NCI-H2081 treated with DMSO at 0.1 percent for 48 hours (cell line): ENCODE measurements at regions not wholly inside any gene's neighbourhood (a gene's known extent, or its start where the extent isn't known, plus 50 kb on each side); places are given as distances from the start of the nearest gene placed in this dataset.
"Not testable (repeated sequence)": the region's sequence is repeated elsewhere in the genome, so short reads cannot be mapped to it uniquely, and the experiment has no call there.

Experiments used
- DNase-seq: peaks from one replicate; lab custom pipeline; 2025; lab: John Stamatoyannopoulos, UW

DNA sequence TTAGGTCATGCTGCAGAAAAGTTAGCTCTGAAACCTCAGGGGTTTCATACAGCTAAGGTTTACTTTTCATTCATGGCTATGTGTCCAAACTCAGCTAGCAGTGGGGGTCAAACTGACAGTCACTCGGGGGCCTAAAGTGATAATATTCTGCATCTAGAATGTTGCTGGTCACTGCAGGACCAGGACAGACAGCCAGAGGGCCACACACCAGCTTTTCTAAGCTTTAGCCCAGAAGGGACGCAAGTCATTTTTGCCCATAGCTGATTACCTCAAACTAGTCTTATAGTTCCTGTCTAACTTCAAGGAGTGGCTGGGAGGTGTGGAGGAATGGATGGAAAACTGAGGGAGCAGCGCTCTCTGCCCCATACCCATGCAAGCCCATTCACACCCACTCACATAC is 163.0 kb upstream of the NLRP1 start:
- no peak for DNase-seq

DNA sequence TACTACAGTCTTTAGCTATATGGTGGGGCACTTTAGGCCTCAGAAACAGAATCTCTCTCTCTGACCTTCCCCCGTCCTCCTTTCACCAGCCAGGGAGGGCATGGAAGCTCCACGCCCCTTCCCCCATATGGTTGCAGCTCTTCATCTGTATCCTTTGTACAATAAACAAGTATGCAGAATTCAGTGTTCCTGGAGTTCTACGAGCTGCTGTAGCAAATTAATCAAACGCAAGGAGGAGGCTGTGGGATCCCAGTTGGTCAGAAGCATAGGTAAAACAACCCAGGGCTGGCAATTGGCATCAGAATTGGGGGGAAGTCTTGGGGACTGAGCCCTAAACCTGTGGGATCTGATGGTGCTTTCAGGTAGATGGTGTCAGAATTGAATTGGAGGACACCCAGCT is 163.7 kb upstream of the NLRP1 start:
- no peak for DNase-seq

DNA sequence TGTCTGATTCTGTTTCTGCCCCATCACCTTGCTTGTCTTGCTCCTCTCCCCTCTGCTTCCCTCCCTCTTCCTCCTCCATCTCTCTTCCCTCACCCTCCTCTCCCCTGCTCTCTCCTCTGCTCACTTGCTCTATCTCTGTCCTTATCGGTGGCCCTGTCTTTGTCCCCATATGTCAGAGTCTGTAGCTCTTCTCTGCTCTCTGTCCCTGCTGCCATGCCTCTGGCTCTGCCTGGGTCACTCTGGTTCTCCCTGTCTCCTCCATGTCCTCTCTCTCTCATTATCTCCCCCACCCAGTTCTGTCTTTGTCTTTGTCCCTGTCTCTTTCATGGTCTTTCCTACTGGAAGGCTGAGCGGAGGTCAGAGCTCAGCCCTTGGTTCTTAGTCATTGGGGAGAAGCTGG is 169.1 kb upstream of the NLRP1 start:
- no peak for DNase-seq

DNA sequence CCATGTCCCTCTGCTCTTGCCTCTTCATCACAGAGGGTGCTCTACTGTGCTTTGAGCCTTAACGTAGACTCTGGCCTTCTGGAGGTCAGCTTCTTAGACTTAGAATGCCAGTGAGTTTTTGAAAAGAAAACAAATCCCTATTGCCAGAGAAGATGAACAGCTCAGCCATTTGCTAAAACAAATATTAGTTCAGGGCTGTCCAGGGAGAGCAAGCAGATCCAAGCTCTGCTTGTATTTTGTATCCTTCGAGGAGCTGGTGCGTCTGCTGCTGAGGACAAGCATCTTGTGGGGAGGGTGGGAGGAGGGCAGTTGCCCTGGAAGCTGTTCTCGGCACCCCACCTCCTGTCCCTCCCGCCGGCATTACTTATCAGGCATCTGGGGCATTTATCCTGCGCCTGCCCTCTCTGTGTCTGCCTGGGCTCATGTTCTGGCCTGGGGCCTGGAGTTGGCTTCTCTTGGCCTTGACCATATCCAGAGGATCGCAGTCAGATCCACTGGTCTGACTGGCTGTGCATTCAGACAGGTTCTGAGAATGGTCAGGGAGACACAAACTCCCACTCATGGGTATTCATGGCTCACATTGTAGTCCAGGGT is 173.1 kb upstream of the NLRP1 start:
- DNase-seq, result no peak

DNA sequence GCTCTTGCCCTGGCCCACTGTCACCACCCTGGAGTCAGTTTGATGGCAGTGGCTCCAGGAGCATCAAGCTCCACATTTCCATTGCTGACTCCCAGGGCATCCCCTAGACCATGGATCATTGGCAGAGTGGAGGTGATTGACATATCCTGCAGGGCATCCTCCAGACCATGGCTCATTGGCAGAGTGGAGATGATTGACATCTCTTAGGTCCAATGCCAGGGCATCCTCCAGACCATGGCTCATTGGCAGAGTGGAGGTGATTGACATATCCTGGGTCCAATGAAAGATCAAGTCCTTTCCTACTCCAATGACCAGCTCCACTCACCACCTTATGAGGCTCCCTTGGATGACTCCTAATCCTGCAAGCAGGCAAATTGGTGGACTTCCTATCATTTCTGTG is 174.3 kb upstream of the NLRP1 start:
- DNase-seq, result no peak

DNA sequence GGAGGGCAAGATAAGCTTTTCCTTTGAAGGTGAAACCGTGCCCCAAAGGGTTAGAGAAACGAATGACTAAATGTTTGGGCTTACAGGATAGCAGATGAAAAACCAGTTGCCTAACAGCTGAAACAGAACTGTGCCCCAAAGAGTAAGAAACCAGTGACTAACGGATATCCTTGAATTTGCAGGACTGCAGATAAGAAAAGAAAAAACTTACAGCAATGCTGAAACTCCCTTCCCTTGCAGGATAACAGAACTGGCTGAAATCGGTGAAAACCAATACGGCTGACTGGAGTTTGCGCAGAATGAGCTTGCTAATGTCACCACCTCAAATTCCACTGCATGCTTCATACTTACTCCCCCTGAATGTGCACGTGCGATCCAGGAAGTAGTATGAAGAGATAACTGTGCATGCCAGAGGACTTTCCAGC is 175.2 kb upstream of the NLRP1 start:
- no peak for DNase-seq

DNA sequence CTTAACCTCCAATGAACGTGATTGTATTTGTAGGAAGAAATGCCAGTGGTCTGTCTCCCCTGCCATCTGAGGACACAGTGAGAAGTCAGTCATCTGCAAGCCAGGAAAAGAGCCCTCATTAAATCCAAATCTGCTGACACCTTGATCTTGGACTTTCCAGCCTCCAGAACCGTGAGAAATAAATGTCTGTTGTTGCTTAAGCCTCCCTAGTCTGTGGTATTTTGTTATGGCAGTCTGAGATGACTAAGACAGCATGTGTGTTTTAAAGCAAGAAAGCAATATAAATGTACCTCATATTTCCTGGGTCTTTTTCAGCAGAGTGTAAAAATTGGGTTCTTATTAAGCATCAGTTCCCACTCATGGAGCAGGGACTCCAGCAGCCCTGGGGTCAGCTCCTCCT is 177.9 kb upstream of the NLRP1 start:
- no peak for DNase-seq

DNA sequence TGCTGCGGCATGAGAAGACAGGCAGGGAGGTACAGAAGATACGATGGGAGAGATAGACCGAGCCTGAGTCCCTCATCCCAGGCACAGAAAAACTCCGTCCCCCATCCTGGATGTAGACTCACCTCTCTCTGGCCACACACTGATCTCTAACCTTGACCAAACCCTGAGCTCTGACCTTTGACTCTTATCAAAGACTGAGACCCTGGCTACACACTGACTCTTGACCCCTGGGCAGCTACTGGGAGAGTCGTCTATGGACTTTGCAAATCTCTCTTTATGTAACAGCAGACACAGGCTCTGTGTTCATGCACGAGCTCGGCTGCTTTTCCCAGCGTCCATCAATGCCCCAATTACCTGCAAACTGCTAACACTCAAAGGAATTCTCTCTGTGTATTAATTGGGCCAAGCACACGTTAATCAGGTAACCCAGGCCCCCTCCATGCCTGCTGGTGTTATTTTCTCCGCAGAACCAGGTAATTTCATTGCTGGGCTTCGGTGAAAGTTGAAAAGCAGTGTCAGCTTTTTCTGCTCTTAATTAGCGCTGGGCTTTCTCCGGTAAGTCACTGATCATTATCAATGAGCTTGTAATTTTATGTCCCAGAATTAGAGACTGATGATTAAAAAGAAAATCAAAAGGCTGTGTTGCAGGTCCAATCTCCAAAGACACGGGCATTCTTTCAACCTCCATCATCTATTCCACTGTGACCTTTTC is 179.4 kb upstream of the NLRP1 start:
- DNase-seq, result no peak

DNA sequence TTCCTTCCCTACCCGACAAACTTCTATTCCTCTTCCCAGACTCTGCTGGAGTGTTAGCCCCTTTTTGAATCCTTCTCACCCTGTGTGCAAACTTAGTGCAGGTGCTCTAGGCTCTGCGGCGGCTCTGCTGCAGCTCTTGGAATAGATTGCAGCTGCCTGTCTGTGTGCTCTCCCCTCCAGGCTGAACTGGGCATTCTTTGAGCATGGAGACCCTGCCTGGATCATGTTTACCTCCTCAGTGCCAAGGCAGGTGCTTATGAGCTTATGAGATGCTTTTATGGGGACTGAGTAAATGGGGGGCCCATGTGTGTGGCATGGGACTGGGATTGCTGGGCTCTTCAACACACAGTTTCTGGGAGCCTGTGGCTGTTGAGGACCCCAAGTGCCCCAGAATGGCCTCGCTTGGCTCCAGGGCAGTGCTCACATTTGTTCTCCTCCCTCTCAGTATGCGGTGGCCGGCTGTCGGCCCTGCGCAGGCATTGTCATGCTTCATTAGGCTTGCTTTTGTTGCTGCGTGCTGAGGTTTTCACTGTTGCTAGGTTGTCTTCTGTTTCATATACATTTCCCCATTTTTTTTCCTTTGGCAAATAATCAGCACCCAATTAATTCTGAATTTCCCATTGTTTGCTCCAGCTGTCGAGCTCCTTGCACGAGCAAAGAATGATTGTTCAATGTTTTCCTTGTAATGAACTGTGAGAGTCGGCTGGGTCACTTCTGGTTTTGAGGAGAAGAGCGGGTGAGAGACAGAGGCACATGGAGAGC is 185.5 kb upstream of the NLRP1 start:
- DNase-seq, result no peak

DNA sequence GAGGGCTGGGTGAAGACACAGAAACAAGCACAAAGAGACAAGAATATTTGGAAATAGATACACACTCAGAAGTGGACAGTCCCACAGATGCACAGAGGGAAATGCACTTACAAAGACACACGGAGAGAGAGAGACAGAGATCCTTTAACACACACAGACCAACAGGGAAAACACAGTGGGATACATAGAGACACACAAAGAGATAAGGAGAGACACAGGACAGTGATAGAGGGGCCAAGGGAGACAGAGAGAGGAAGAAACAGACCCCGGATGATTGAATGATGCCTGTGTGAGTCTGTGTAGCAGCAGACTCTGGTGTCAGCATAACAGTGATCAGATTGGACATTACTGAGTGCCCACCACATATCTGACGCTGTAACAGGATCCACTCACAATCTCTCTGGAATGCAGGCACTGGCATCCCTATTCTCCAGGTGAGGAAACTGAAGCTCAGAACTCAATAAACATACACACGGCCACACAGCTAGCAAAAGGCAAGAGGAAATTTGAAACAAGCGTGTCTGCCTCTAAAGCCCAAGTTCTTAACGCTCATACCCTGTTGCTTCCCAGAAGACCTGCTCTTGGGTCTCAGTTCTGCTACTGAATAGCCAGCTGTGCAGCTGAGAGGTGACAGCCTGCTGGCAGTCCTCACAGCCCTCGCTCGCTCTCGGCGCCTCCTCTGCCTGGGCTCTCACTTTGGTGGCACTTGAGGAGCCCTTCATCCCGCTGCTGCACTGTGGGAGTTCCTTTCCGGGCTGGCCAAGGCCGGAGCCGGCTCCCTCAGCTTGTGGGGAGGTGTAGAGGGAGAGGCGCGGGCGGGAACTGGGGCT is 186.3 kb upstream of the NLRP1 start:
- DNase-seq, result no peak

DNA sequence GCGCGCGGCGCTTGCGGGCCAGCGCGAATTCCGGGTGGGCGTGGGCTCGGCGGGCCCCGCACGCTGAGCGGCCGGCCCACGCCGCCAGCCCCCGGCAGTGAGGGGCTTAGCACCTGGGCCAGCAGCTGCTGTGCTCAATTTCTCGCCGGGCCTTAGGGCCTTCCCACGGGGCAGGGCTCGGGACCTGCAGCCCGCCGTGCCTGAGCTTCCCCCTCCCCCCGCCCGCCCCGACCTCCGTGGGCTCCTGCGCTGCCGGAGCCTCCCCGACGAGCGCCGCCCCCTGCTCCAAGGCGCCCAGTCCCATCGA is 186.9 kb upstream of the NLRP1 start:
- DNase-seq, result not testable (repeated sequence)

DNA sequence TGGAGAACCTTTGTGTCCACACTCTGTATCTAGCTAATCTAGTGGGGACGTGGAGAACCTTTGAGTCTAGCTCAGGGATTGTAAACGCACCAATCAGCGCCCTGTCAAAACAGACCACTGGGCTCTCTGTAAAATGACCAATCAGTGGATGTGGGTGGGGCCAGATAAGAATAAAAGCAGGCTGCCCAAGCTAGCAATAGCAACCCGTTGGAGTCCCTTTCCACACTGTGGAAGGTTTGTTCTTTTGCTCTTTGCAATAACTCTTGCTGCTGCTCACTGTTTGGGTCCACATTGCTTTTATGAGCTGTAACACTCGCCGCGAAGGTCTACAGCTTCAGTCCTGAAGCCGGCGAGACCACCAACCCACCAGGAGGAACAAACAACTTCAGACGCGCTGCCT is 187.7 kb upstream of the NLRP1 start:
- DNase-seq, result not testable (repeated sequence)

DNA sequence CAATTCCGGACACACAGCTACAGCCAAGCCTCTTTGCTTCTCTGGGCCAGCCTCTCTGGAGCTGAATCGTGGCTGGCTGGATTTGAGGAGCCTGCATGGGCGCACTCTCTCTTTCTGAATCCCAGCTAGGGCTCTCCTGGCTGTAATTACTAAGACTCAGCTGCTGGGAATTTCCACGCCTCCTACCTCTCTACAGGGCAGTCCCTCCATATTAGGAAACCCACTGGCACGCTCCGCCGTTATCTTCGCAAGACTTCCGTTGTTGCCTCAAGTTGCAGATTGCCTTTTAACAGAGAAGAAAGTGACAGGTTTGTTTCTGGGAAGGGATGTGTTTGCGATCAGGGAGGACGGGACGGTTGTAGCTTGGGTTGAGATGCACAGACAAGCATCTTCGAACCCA is 188.4 kb upstream of the NLRP1 start:
- no peak for DNase-seq

DNA sequence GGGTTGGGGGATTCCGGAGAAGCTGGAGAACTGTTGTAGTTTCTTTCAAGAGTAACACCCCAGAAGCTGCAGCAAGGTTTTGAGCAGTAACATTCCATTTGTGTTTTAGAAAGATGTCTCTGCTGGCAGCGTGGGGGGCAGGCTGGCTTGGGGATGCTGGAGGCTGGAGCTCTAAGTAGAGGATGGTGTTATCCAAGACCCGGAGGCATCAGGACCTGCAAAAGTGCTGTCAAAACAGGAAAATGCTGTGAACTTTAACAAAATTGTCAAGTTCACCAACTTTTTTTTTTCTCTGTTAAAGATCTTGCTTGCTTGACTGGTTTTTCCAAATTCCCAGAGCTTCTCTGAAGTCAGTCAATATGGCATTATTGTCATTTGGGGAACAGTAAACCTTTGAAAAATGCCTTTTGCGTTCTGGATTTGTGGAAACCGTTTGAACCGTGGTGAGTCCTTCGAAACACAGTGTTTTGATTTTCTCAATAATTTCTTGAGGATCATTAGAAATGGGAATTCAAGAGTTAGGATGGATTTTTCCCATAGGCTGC is 189.6 kb upstream of the NLRP1 start:
- no peak for DNase-seq

DNA sequence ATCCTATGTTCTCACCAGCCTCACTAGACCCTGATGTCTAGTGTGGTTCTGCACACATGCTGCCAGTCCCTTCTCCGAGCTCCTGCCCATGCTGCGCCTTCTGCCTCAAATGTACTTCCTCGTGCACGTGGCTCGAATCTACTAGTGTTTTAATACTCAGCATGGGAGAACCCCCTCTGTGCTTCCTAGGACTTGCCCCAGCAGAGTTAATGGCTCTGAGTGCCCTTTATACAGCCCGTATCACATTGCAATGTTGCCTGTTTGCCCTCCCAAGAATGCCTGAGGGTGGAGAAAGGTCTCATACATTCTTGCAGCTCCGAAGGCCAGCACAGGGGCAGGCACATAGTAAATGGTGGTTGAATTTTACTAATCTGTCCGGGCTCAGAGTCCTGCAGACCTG is 190.8 kb upstream of the NLRP1 start:
- no peak for DNase-seq

DNA sequence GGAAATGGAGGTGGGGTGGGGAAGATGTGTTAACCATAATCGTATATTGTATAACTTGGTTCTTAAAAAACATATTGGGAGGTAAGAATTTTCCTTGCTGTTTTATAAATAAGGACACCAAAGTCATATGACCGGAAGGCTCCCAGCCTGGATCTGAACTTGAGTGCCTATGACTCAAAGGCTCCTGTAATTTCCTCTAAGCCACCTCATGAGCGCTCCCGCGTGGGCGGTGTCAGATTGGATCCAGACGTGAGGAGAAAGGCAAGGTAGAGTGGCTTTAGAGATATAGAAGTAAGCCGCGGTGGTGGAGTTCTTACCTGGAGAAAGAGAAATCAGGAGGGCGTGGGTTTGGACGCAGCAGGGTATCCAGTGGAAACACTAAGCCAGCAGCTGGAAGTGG is 196.2 kb upstream of the NLRP1 start:
- DNase-seq, result no peak

DNA sequence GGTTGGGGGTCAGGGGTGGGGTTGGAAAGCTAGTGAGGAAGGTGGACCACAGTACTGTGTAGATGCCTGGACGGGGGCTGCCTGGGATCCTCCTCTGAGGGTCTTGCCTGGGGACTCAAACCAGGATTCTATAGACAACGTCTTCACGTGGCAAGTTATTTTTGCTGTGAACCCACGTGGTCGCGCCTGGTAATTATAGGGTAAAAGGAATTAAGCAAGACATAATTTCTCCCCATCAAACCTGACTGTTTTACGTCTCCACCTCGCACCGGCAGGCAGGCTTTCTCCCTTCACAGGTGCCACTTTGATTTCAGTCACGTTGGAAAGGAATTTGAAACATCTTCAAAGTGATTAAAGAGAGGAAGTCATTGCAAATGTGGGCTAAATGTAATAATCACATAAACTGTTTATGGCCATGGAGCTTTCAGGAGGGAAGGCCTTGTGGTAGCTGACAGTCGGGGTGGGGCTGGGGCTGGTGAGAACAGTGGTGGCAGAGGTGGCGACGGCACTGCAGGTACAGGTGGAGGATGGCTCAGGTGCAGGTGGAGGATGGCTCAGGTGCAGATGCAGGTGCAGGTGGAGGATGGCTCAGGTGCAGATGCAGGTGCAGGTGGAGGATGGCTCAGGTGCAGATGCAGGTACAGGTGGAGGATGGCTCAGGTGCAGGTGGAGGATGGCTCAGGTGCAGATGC is 197.1 kb upstream of the NLRP1 start:
- no peak for DNase-seq

DNA sequence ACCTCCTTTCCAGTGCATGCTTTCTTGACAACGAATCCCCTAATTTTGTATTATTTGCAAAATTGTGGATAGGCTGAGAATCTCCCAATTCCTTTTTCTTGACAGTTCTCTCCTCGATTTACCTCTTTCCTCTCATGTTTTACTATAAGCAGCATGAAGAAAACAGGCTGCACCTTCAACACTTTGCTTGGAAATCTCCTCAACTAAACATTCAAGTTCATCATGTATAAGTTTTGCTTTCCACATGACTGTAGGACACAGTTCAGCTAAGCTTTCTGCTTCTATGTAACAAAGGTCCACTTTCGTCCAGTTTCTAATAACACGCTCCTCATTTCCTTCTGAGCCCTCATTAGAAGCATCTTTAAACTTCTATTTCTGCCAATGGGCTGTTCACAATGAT is 199.0 kb upstream of the NLRP1 start:
- no peak for DNase-seq

DNA sequence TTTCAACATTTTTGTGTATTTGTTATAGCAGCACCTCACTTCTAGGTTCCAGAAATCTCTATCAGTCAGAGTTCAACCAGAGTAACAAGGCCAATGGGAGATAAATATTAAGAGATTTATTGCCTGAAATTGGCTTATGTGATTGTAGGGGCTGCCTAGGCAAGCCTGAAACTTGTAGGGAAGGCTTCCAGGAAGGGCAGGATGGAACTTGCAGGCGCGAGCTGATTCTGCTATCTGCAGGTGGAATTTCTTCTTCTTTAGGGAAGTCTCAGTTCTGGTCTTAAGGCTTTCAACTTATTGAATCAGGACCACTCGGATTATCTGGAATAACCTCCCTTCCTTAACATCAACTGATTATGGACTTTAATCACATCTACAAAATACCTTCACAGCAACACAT is 199.5 kb upstream of the NLRP1 start:
- DNase-seq, result no peak

DNA sequence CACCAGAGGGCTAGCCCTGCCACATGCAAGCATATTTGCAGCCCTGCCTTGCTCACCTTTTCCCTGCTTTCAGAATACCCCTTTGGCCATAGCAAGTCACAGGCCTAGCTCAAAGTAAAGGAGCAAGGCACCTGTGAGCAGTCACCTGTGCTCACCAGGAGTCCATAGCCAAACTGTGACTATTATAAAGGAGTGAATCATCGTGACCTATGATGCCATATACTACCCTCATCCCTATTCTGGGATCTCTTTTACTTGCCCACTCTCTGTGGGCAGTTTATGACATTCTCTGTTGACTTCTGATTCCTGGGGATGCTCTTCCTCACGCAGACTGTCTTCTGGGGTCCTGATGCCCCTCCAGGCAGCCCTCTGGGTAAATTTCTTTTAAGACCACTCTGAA is 200.5 kb upstream of the NLRP1 start:
- no peak for DNase-seq

DNA sequence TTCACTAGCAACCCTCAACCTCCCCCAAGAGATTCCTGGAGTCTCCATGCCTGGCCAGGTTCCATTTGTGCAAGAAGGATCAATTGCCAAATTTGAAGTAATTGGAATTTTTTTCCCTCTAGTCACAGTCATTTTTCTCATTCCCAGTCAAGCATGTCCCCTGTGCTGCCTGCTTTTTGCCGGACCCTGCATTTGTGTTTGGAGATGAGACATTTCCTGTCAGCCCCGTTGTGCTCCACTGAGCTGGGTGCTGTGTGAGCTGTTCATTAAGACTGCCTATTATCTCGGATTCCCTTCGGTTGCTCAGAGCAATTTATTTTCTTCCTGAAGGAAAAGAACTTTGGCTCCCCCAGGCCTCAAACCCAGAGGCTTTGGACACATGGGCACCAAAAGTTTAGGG is 201.0 kb upstream of the NLRP1 start:
- DNase-seq, result no peak
